GM12891 (cell line): ENCODE measurements at regions not wholly inside any gene's neighbourhood (a gene's known extent, or its start where the extent isn't known, plus 50 kb on each side); places are given as distances from the start of the nearest gene placed in this dataset.

Experiments
- DNase-seq: peaks from one replicate; pipeline ENCODE4 v3.0.0; 2011; ENCODE audit warnings: low spot score; ENCODE audit not compliant: insufficient read length
- FAIRE-seq: peaks from 2 replicates; lab custom pipeline; 2011; peaks lifted over from hg19 to GRCh38; lab: Jason Lieb, UNC
- PAX5 ChIP-seq: IDR thresholded peaks from 2 replicates; pipeline ENCODE4 v1.6.1; 2011; ENCODE audit warnings: low read length, moderate library complexity, mild to moderate bottlenecking; ENCODE audit not compliant: insufficient read depth, severe bottlenecking
- POLR2A ChIP-seq: IDR thresholded peaks from 2 replicates; pipeline ENCODE4 v1.6.1; 2011; ENCODE audit warnings: low read depth, low read length, control low read depth
- POLR2AphosphoS5 ChIP-seq: IDR thresholded peaks from 2 replicates; pipeline ENCODE4 v1.6.1; 2011; ENCODE audit warnings: low read depth, low read length, control low read depth
- POU2F2 ChIP-seq: IDR thresholded peaks from 2 replicates; pipeline ENCODE4 v1.6.1; 2011; ENCODE audit warnings: low read depth, mild to moderate bottlenecking, control low read depth, low read length, moderate library complexity
- SPI1 ChIP-seq: IDR thresholded peaks from 2 replicates; pipeline ENCODE4 v1.6.1; 2011; ENCODE audit warnings: low read depth, low read length, control low read depth
- TAF1 ChIP-seq: IDR thresholded peaks from 2 replicates; pipeline ENCODE4 v1.6.1; 2011; ENCODE audit warnings: low read depth, low read length, control low read depth

- DNase-seq (no peak), FAIRE-seq (peak; percentile 61)
- no peak for TF ChIP-seq POLR2AphosphoS5
- TF ChIP-seq POLR2A = no peak
- no peak for TF ChIP-seq PAX5
- TF ChIP-seq POU2F2 = no peak
- no peak for TF ChIP-seq SPI1
- no peak for TF ChIP-seq TAF1
These were observed 72.9 kb upstream of the DIAPH2 start for GRCh38 chrX:96611619-96612362.

GRCh38 chrX:96615448-96615847 lies 69.2 kb upstream of the DIAPH2 start:
- FAIRE-seq = no peak

GRCh38 chrX:96619588-96619987 lies 65.1 kb upstream of the DIAPH2 start:
- FAIRE-seq = no peak
- DNase-seq = no peak
- TF ChIP-seq SPI1 = no peak
- TF ChIP-seq POLR2A = no peak
- no peak for TF ChIP-seq POU2F2
- TF ChIP-seq PAX5 = no peak
- TF ChIP-seq POLR2AphosphoS5 = no peak
- no peak for TF ChIP-seq TAF1

More at GRCh38 chrX:96615448-96615847, 69.2 kb upstream of the DIAPH2 start:
- DNase-seq = no peak
- TF ChIP-seq TAF1 (no peak), SPI1 (no peak), PAX5 (no peak), POU2F2 (no peak), POLR2A (no peak), POLR2AphosphoS5 (no peak)

- FAIRE-seq (no peak), DNase-seq (no peak)
- TF ChIP-seq SPI1 (no peak), TAF1 (no peak), POLR2AphosphoS5 (no peak), POU2F2 (no peak), PAX5 (no peak), POLR2A (no peak)
These were observed 62.8 kb upstream of the DIAPH2 start for GRCh38 chrX:96621811-96622210.
